Spleen (tissue), 7 donors: ENCODE measurements at regions not wholly inside any gene's neighbourhood (a gene's known extent, or its start where the extent isn't known, plus 50 kb on each side); places are given as distances from the start of the nearest gene placed in this dataset.

Experiments used
- CTCF ChIP-seq, 11 experiments: fragments of 200-600 bp in 7 of 11; fragments of 450-650 bp in 4 of 11; sonication (generic) in 4 of 11; IDR thresholded peaks in 8 of 11; conservative IDR thresholded peaks in 3 of 11; 1 replicate in 7 of 11; 2 replicates in 4 of 11; pipeline versions ENCODE4 v1.4.0 to v1.8.0; 2016 to 2021; ENCODE audit warnings: antibody characterized with exemption in 11 of 11, inconsistent platforms in 4 of 11, mild to moderate bottlenecking in 1 of 11
- POLR2A ChIP-seq, 3 donors: fragments of 450-650 bp; IDR thresholded peaks; one replicate each; pipeline ENCODE4 v1.5.1; 2017; ENCODE audit warnings: antibody characterized with exemption in 3 of 3, mild to moderate bottlenecking in 1 of 3
- POLR2AphosphoS5 ChIP-seq, 3 donors: sonication (generic); formaldehyde crosslinking; IDR thresholded peaks; one replicate each; pipeline ENCODE4 v1.5.1; 2017; ENCODE audit warnings: antibody characterized with exemption in 3 of 3
- donor health status: DM: no; HTN: no; CAD: no; lungs with moderate emphysema.
- donor health status: DM: no; HTN: no; CAD: no.
- donor health status: DM: no; HTN: no; CAD: no.

GRCh38 chr7:36802459-36803135, 78.3 kb upstream of the AOAH start:
- TF ChIP-seq CTCF (IDR thresholded peaks at IDR 0.05 in 8 of 11, conservative IDR thresholded peaks at IDR 0.05 in 3 of 11) (no peak), POLR2A (IDR thresholded peaks at IDR 0.05) (no peak), POLR2AphosphoS5 (IDR thresholded peaks at IDR 0.05) (no peak)
